ENCODE measurements at regions not wholly inside any gene's neighbourhood (a gene's known extent, or its start where the extent isn't known, plus 50 kb on each side); places are given as distances from the start of the nearest gene placed in this dataset.

DNA sequence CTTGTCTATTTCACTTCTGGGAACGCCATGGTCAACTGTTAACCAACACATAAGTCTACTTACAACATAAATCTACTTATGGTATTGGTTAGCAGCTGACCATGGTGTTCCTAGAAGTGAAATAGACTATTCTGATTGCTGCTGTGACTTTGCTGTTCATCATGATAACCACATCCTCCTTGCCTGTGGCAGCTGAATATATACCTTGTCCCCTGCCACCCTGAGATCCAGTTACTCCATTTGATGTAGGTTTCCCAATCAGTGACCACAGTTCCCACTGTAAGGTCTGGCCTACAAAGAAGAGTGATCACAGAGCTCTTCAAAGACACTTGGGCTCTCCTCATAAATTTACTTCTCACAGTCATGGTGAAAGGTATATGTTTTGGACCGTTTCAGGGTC, 66.8 kb upstream of the ALDH1A3 start:
- H3K27ac Mint-ChIP-seq: no peak overlapping the region
- H3K27me3 Mint-ChIP-seq (ENCODE audit: insufficient read depth, low read depth, poor library complexity): peaks cover 6% of the 10 kb centered on the region

More for the DNA sequence above, 66.8 kb upstream of the ALDH1A3 start:
- TF ChIP-seq EZH2phosphoT487 (IDR thresholded peaks at IDR 0.05; ENCODE audit: unreplicated experiment): no peak
- TF ChIP-seq ZNF114 (CRISPR knock-in tag; IDR thresholded peaks at IDR 0.05): no peak
- TF ChIP-seq EZH2 (IDR thresholded peaks at IDR 0.05; ENCODE audit: low read depth, unreplicated experiment): no peak
- TF ChIP-seq, protein P1, sequence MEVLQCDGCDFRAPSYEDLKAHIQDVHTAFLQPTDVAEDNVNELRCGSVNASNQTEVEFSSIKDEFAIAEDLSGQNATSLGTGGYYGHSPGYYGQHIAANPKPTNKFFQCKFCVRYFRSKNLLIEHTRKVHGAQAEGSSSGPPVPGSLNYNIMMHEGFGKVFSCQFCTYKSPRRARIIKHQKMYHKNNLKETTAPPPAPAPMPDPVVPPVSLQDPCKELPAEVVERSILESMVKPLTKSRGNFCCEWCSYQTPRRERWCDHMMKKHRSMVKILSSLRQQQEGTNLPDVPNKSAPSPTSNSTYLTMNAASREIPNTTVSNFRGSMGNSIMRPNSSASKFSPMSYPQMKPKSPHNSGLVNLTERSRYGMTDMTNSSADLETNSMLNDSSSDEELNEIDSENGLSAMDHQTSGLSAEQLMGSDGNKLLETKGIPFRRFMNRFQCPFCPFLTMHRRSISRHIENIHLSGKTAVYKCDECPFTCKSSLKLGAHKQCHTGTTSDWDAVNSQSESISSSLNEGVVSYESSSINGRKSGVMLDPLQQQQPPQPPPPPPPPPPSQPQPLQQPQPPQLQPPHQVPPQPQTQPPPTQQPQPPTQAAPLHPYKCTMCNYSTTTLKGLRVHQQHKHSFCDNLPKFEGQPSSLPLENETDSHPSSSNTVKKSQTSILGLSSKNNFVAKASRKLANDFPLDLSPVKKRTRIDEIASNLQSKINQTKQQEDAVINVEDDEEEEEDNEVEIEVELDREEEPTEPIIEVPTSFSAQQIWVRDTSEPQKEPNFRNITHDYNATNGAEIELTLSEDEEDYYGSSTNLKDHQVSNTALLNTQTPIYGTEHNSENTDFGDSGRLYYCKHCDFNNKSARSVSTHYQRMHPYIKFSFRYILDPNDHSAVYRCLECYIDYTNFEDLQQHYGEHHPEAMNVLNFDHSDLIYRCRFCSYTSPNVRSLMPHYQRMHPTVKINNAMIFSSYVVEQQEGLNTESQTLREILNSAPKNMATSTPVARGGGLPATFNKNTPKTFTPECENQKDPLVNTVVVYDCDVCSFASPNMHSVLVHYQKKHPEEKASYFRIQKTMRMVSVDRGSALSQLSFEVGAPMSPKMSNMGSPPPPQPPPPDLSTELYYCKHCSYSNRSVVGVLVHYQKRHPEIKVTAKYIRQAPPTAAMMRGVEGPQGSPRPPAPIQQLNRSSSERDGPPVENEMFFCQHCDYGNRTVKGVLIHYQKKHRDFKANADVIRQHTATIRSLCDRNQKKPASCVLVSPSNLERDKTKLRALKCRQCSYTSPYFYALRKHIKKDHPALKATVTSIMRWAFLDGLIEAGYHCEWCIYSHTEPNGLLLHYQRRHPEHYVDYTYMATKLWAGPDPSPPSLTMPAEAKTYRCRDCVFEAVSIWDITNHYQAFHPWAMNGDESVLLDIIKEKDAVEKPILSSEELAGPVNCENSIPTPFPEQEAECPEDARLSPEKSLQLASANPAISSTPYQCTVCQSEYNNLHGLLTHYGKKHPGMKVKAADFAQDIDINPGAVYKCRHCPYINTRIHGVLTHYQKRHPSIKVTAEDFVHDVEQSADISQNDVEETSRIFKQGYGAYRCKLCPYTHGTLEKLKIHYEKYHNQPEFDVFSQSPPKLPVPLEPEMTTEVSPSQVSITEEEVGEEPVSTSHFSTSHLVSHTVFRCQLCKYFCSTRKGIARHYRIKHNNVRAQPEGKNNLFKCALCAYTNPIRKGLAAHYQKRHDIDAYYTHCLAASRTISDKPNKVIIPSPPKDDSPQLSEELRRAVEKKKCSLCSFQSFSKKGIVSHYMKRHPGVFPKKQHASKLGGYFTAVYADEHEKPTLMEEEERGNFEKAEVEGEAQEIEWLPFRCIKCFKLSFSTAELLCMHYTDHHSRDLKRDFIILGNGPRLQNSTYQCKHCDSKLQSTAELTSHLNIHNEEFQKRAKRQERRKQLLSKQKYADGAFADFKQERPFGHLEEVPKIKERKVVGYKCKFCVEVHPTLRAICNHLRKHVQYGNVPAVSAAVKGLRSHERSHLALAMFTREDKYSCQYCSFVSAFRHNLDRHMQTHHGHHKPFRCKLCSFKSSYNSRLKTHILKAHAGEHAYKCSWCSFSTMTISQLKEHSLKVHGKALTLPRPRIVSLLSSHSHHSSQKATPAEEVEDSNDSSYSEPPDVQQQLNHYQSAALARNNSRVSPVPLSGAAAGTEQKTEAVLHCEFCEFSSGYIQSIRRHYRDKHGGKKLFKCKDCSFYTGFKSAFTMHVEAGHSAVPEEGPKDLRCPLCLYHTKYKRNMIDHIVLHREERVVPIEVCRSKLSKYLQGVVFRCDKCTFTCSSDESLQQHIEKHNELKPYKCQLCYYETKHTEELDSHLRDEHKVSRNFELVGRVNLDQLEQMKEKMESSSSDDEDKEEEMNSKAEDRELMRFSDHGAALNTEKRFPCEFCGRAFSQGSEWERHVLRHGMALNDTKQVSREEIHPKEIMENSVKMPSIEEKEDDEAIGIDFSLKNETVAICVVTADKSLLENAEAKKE (CRISPR knock-in tag; IDR thresholded peaks at IDR 0.05): no peak
- no peak for TF ChIP-seq POLR2AphosphoS5 (IDR thresholded peaks at IDR 0.05; ENCODE audit: low read depth)
- TF ChIP-seq, protein P2, sequence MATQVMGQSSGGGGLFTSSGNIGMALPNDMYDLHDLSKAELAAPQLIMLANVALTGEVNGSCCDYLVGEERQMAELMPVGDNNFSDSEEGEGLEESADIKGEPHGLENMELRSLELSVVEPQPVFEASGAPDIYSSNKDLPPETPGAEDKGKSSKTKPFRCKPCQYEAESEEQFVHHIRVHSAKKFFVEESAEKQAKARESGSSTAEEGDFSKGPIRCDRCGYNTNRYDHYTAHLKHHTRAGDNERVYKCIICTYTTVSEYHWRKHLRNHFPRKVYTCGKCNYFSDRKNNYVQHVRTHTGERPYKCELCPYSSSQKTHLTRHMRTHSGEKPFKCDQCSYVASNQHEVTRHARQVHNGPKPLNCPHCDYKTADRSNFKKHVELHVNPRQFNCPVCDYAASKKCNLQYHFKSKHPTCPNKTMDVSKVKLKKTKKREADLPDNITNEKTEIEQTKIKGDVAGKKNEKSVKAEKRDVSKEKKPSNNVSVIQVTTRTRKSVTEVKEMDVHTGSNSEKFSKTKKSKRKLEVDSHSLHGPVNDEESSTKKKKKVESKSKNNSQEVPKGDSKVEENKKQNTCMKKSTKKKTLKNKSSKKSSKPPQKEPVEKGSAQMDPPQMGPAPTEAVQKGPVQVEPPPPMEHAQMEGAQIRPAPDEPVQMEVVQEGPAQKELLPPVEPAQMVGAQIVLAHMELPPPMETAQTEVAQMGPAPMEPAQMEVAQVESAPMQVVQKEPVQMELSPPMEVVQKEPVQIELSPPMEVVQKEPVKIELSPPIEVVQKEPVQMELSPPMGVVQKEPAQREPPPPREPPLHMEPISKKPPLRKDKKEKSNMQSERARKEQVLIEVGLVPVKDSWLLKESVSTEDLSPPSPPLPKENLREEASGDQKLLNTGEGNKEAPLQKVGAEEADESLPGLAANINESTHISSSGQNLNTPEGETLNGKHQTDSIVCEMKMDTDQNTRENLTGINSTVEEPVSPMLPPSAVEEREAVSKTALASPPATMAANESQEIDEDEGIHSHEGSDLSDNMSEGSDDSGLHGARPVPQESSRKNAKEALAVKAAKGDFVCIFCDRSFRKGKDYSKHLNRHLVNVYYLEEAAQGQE (IDR thresholded peaks at IDR 0.05; ENCODE audit: unreplicated experiment): no peak
- TF ChIP-seq CREB1 (CRISPR knock-in tag; IDR thresholded peaks at IDR 0.05; ENCODE audit: low read depth): no peak
- TF ChIP-seq JUNB (IDR thresholded peaks at IDR 0.05; ENCODE audit: unreplicated experiment): no peak
- TF ChIP-seq, protein P3, sequence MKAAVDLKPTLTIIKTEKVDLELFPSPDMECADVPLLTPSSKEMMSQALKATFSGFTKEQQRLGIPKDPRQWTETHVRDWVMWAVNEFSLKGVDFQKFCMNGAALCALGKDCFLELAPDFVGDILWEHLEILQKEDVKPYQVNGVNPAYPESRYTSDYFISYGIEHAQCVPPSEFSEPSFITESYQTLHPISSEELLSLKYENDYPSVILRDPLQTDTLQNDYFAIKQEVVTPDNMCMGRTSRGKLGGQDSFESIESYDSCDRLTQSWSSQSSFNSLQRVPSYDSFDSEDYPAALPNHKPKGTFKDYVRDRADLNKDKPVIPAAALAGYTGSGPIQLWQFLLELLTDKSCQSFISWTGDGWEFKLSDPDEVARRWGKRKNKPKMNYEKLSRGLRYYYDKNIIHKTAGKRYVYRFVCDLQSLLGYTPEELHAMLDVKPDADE (IDR thresholded peaks at IDR 0.05): no peak
- Histone ChIP-seq H3K9me2 (ENCODE audit: insufficient read depth) (peaks cover 8% of the 10 kb centered on the region; the same call in 1 of the 2 replicates), H4K20me1 (replicated peaks; ENCODE audit: insufficient read depth) (no peaks in the 10 kb centered on the region), H3K27ac (ENCODE audit: low read depth) (no peak overlapping the region), H3K27me3 (ENCODE audit: insufficient read depth) (no peaks in the 10 kb centered on the region), H3F3A (replicated peaks; ENCODE audit: low read depth) (no peaks in the 10 kb centered on the region), H2AFZ (no peak overlapping the region), H3K36me3 (ENCODE audit: insufficient read depth) (no peaks in the 10 kb centered on the region), H3K4me1 (ENCODE audit: insufficient read depth) (no peaks in the 10 kb centered on the region), H3K4me2 (no peak overlapping the region), H3K4me3 (no peak overlapping the region), H3K79me2 (replicated peaks; ENCODE audit: insufficient read depth) (no peaks in the 10 kb centered on the region)
- DNase-seq (ENCODE audit: low spot score): no peak
- H3K9me3 Mint-ChIP-seq: peaks cover 53% of the 10 kb centered on the region
- no peaks in the 10 kb centered on the region for H3K4me1 Mint-ChIP-seq
- no peak for ATAC-seq
- H3K4me3 Mint-ChIP-seq: no peak overlapping the region
- peaks cover 14% of the 10 kb centered on the region for H3K36me3 Mint-ChIP-seq (ENCODE audit: low read depth)

All from GM23338 (cell line).